Keratinocyte (primary cell): ENCODE measurements at regions not wholly inside any gene's neighbourhood (a gene's known extent, or its start where the extent isn't known, plus 50 kb on each side); places are given as distances from the start of the nearest gene placed in this dataset.

Experiments
- DNase-seq: peaks from one replicate; pipeline ENCODE4 v3.0.0-alpha.2; 2011; ENCODE audit warnings: low read depth, missing footprints, low spot score
- FAIRE-seq: peaks from 2 replicates; lab custom pipeline; 2011; peaks lifted over from hg19 to GRCh38; lab: Jason Lieb, UNC
- H2AFZ ChIP-seq: 2 replicates; pipeline ENCODE4 v1.6.0; 2012; ENCODE audit warnings: low read length, control low read depth, inconsistent platforms; ENCODE audit not compliant: control insufficient read depth
- H3K27ac ChIP-seq: 2 replicates; pipeline ENCODE4 v1.5.1; 2011; ENCODE audit warnings: low read length; ENCODE audit not compliant: control insufficient read depth, insufficient read depth
- H3K27me3 ChIP-seq: 3 replicates; pipeline ENCODE4 v1.6.0; 2011; ENCODE audit warnings: low read length; ENCODE audit not compliant: control insufficient read depth, insufficient read depth; ENCODE audit errors: extremely low read depth
- H3K36me3 ChIP-seq, 2 experiments: 2 replicates in 1 of 2; 3 replicates in 1 of 2; pipeline ENCODE4 v1.5.1; 2011; ENCODE audit warnings: low read length in 2 of 2, mild to moderate bottlenecking in 1 of 2; ENCODE audit not compliant: control insufficient read depth in 2 of 2, insufficient read depth in 2 of 2; ENCODE audit errors: extremely low read depth in 1 of 2
- H3K4me1 ChIP-seq: 3 replicates; pipeline ENCODE4 v1.5.1; 2011; ENCODE audit warnings: low read length; ENCODE audit not compliant: control insufficient read depth, insufficient read depth; ENCODE audit errors: extremely low read depth
- H3K4me2 ChIP-seq: 3 replicates; pipeline ENCODE4 v1.6.0; 2011; ENCODE audit warnings: low read depth, low read length; ENCODE audit not compliant: control insufficient read depth, insufficient read depth; ENCODE audit errors: extremely low read depth
- H3K4me3 ChIP-seq, 3 experiments: fragments of 200-600 bp in 1 of 3; sonication (generic) in 1 of 3; 2 replicates in 2 of 3; 3 replicates in 1 of 3; pipeline ENCODE4 v1.5.1; 2011 to 2016; ENCODE audit warnings: low read length in 3 of 3, mild to moderate bottlenecking in 3 of 3, control low read depth in 2 of 3, inconsistent platforms in 1 of 3, low read depth in 1 of 3, mixed read lengths in 1 of 3, mixed run types in 1 of 3, moderate library complexity in 1 of 3; ENCODE audit not compliant: control insufficient read depth in 2 of 3, insufficient read depth in 2 of 3; ENCODE audit errors: extremely low read depth in 1 of 3
- H3K79me2 ChIP-seq: 2 replicates; pipeline ENCODE4 v1.6.0; 2012; ENCODE audit warnings: low read length; ENCODE audit not compliant: control insufficient read depth, insufficient read depth
- H3K9ac ChIP-seq: 3 replicates; pipeline ENCODE4 v1.6.0; 2011; ENCODE audit warnings: low read length; ENCODE audit not compliant: control insufficient read depth, insufficient read depth; ENCODE audit errors: extremely low read depth
- H3K9me1 ChIP-seq: 3 replicates; pipeline ENCODE4 v1.6.0; 2011; ENCODE audit warnings: low read length; ENCODE audit not compliant: control insufficient read depth, insufficient read depth; ENCODE audit errors: extremely low read depth
- H3K9me3 ChIP-seq: 2 replicates; pipeline ENCODE4 v1.5.1; 2012; ENCODE audit warnings: low read depth, low read length; ENCODE audit not compliant: control insufficient read depth
- H4K20me1 ChIP-seq: 3 replicates; pipeline ENCODE4 v1.6.0; 2011; ENCODE audit warnings: low read length; ENCODE audit not compliant: control insufficient read depth, insufficient read depth; ENCODE audit errors: extremely low read depth
- CTCF ChIP-seq, 3 experiments: IDR thresholded peaks in 1 of 3; conservative IDR thresholded peaks in 1 of 3; optimal IDR thresholded peaks in 1 of 3; 2 replicates in 2 of 3; 3 replicates in 1 of 3; pipeline versions ENCODE3 to v1.5.1; 2011; ENCODE audit warnings: low read length in 3 of 3, mild to moderate bottlenecking in 3 of 3, moderate library complexity in 2 of 3, control low read depth in 1 of 3, inconsistent platforms in 1 of 3; ENCODE audit not compliant: insufficient read depth in 2 of 3; ENCODE audit errors: extremely low read depth in 1 of 3
- EZH2 ChIP-seq: IDR thresholded peaks from one replicate; pipeline ENCODE4 v1.6.1; 2012; ENCODE audit warnings: inconsistent platforms, mild to moderate bottlenecking, low read length, moderate library complexity
- dilution Hi-C: fragments of 300-500 bp; cut with MboI; formaldehyde crosslinking; loops from one replicate; pipeline ENCODE4 v1.7.0; 2020; ENCODE audit warnings: low sequenced_read_pairs; ENCODE audit not compliant: extremely low pct_ligation_motif_present

- no peak overlapping the region for H3K9ac ChIP-seq
Observed at GRCh38 chr12:4138051-4138450, 135.5 kb upstream of the CCND2 start.

DNA sequence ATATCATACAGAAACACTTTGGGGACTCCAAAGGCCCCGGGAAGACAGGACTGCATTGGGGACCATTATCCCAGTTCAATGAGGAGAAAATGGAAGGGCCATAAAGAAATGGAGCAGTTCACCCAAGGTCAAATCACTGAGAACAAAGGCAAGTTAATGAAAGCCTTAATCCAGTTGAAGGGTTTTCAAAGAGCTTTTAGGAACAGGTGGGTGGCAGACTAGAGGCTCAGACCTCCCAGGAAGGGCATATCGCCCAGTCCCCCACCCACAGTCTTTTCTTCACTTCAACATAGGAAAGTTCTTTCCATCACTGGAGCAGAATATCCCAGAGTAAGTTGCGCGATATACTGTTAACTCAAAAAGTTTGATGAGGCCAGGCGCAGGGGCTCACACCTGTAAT is 136.1 kb upstream of the CCND2 start:
- no peaks in the 10 kb centered on the region for H3K9me1 ChIP-seq
- H3K79me2 ChIP-seq = no peaks in the 10 kb centered on the region
- H2AFZ ChIP-seq = no peak overlapping the region
- FAIRE-seq = no peak
- no peak overlapping the region for H3K27ac ChIP-seq
- no peak for TF ChIP-seq CTCF (optimal IDR thresholded peaks at IDR 0.05 in 1 of 3, IDR thresholded peaks at IDR 0.05 in 1 of 3, conservative IDR thresholded peaks at IDR 0.05 in 1 of 3; ENCODE audit: extremely low read depth in 1 of 3, insufficient read depth in 2 of 3, low read length in 3 of 3)
- no peak for TF ChIP-seq EZH2
- H3K27me3 ChIP-seq = no peaks in the 10 kb centered on the region
- H3K4me2 ChIP-seq = no peak overlapping the region
- no peak overlapping the region for H3K9ac ChIP-seq
- dilution Hi-C loops = no loop called here
- no peaks in the 10 kb centered on the region for H4K20me1 ChIP-seq
- no peak overlapping the region for H3K4me3 ChIP-seq
- no peaks in the 10 kb centered on the region for H3K36me3 ChIP-seq
- H3K9me3 ChIP-seq = no peaks in the 10 kb centered on the region
- no peak for DNase-seq
- H3K4me1 ChIP-seq = peaks cover 2% of the 10 kb centered on the region

More at GRCh38 chr12:4138051-4138450, 135.5 kb upstream of the CCND2 start:
- no peak for DNase-seq
- Histone ChIP-seq H3K27ac (no peak overlapping the region), H4K20me1 (no peaks in the 10 kb centered on the region), H3K4me2 (no peak overlapping the region), H3K4me3 (no peak overlapping the region), H3K4me1 (peaks cover 6% of the 10 kb centered on the region), H3K9me1 (no peaks in the 10 kb centered on the region), H3K36me3 (no peaks in the 10 kb centered on the region), H3K9me3 (no peaks in the 10 kb centered on the region), H3K27me3 (no peaks in the 10 kb centered on the region), H2AFZ (no peak overlapping the region), H3K79me2 (no peaks in the 10 kb centered on the region)
- TF ChIP-seq CTCF (optimal IDR thresholded peaks at IDR 0.05 in 1 of 3, IDR thresholded peaks at IDR 0.05 in 1 of 3, conservative IDR thresholded peaks at IDR 0.05 in 1 of 3; ENCODE audit: extremely low read depth in 1 of 3, insufficient read depth in 2 of 3, low read length in 3 of 3) (no peak), EZH2 (no peak)
- no peak for FAIRE-seq
- dilution Hi-C loops = no loop called here
